Prostate gland (tissue), 2 donors: ENCODE measurements at regions not wholly inside any gene's neighbourhood (a gene's known extent, or its start where the extent isn't known, plus 50 kb on each side); places are given as distances from the start of the nearest gene placed in this dataset.
"Not testable (repeated sequence)": the region's sequence is repeated elsewhere in the genome, so short reads cannot be mapped to it uniquely, and the experiment has no call there.

Source experiments
- POLR2A ChIP-seq: fragments of 450-650 bp; IDR thresholded peaks from one replicate; pipeline ENCODE4 v1.6.1; 2016; ENCODE audit warnings: antibody characterized with exemption, mild to moderate bottlenecking
- POLR2AphosphoS5 ChIP-seq: sonication (generic); formaldehyde crosslinking; IDR thresholded peaks from one replicate; pipeline ENCODE4 v1.6.1; 2017; ENCODE audit warnings: antibody characterized with exemption
- TF ChIP-seq, protein P1 (sequence below), 4 experiments: fragments of 200-600 bp in 2 of 4; fragments of 450-650 bp in 2 of 4; sonication (generic) in 2 of 4; IDR thresholded peaks; 1 replicate in 3 of 4; 2 replicates in 1 of 4; pipeline ENCODE4 v1.5.1; 2016 to 2019; ENCODE audit warnings: antibody characterized with exemption in 4 of 4, mild to moderate bottlenecking in 2 of 4, moderate library complexity in 2 of 4

DNA sequence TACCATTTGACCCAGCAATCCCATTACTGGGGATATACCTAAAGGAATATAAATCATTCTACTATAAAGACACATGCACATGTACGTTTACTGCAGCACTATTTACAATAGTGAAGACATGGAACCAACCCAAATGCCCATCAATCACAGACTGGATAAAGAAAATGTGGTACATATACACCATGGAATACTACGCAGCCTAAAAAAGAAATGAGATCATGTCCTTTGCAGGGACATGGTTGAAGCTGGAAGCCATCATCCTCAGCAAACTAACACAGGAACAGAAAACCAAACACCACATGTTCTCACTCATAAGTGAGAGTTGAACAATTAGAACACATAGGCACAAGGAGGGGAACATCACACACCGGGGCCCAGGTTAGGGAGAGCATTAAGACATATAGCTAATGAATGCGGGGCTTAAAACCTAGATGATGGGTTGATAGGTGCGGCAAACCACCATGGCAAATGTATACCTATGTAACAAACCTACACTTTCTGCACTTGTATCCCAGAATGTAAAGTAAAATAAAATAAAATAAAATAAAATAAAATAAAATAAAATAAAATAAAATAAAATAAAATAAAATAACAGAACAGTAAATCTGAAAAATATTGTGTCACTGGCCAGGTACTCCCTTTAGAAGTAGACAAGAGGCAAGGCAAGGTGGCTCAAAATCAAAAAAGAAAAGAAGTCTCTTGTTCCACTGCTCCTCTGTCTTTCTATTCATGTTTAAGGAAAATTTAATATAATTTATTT is 423.8 kb upstream of the GRAMD2B start:
- not testable (repeated sequence) for TF ChIP-seq POLR2A, POLR2AphosphoS5
- TF ChIP-seq, protein P1, sequence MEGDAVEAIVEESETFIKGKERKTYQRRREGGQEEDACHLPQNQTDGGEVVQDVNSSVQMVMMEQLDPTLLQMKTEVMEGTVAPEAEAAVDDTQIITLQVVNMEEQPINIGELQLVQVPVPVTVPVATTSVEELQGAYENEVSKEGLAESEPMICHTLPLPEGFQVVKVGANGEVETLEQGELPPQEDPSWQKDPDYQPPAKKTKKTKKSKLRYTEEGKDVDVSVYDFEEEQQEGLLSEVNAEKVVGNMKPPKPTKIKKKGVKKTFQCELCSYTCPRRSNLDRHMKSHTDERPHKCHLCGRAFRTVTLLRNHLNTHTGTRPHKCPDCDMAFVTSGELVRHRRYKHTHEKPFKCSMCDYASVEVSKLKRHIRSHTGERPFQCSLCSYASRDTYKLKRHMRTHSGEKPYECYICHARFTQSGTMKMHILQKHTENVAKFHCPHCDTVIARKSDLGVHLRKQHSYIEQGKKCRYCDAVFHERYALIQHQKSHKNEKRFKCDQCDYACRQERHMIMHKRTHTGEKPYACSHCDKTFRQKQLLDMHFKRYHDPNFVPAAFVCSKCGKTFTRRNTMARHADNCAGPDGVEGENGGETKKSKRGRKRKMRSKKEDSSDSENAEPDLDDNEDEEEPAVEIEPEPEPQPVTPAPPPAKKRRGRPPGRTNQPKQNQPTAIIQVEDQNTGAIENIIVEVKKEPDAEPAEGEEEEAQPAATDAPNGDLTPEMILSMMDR (IDR thresholded peaks at IDR 0.05), result not testable (repeated sequence)
